ENCODE measurements at regions not wholly inside any gene's neighbourhood (a gene's known extent, or its start where the extent isn't known, plus 50 kb on each side); places are given as distances from the start of the nearest gene placed in this dataset.

- no peak overlapping the region for H3K4me3 ChIP-seq (ENCODE audit: low read depth, low read length)
- in situ Hi-C loops (cut with HindIII; ENCODE audit: low sequenced_read_pairs): no loop called here
- no peak for DNase-seq (ENCODE audit: low read depth, low spot score)
- no peak for TF ChIP-seq CTCF (IDR thresholded peaks at IDR 0.05; ENCODE audit: low read depth, low read length)
These were observed 108.6 kb upstream of the RAB3GAP2 start for GRCh38 chr1:220380885-220381284.

- in situ Hi-C loops (cut with HindIII; ENCODE audit: low sequenced_read_pairs): no loop called here
- H3K4me3 ChIP-seq (ENCODE audit: low read depth, low read length): no peak overlapping the region
- no peak for TF ChIP-seq CTCF (IDR thresholded peaks at IDR 0.05; ENCODE audit: low read depth, low read length)
- no peak for DNase-seq (ENCODE audit: low read depth, low spot score)
These were observed 106.5 kb upstream of the RAB3GAP2 start for GRCh38 chr1:220378571-220379302.

- in situ Hi-C loops (cut with HindIII; ENCODE audit: low sequenced_read_pairs): no loop called here
- no peak for DNase-seq (ENCODE audit: low read depth, low spot score)
- TF ChIP-seq CTCF (IDR thresholded peaks at IDR 0.05; ENCODE audit: low read depth, low read length): no peak
- no peak overlapping the region for H3K4me3 ChIP-seq (ENCODE audit: low read depth, low read length)
These were observed 103.5 kb upstream of the RAB3GAP2 start for GRCh38 chr1:220375715-220376114.

- H3K4me3 ChIP-seq (ENCODE audit: low read depth, low read length): no peak overlapping the region
- in situ Hi-C loops (cut with HindIII; ENCODE audit: low sequenced_read_pairs): no loop called here
- no peak for TF ChIP-seq CTCF (IDR thresholded peaks at IDR 0.05; ENCODE audit: low read depth, low read length)
- no peak for DNase-seq (ENCODE audit: low read depth, low spot score)
These were observed 102.2 kb upstream of the RAB3GAP2 start for GRCh38 chr1:220374449-220374848.

GRCh38 chr1:220372451-220372850 is 100.2 kb upstream of the RAB3GAP2 start:
- in situ Hi-C loops (cut with HindIII; ENCODE audit: low sequenced_read_pairs): no loop called here
- no peak for TF ChIP-seq CTCF (IDR thresholded peaks at IDR 0.05; ENCODE audit: low read depth, low read length)
- DNase-seq (ENCODE audit: low read depth, low spot score): no peak
- H3K4me3 ChIP-seq (ENCODE audit: low read depth, low read length): no peak overlapping the region

- no peak overlapping the region for H3K4me3 ChIP-seq (ENCODE audit: low read depth, low read length)
- in situ Hi-C loops (cut with HindIII; ENCODE audit: low sequenced_read_pairs): no loop called here
- DNase-seq (ENCODE audit: low read depth, low spot score): no peak
These were observed 99.1 kb upstream of the RAB3GAP2 start for GRCh38 chr1:220371324-220371723.

More at GRCh38 chr1:220371324-220371723, 99.1 kb upstream of the RAB3GAP2 start:
- no peak for TF ChIP-seq CTCF (IDR thresholded peaks at IDR 0.05; ENCODE audit: low read depth, low read length)
